HG03064 (cell line): ENCODE measurements at regions not wholly inside any gene's neighbourhood (a gene's known extent, or its start where the extent isn't known, plus 50 kb on each side); places are given as distances from the start of the nearest gene placed in this dataset.

Source experiments
- ATAC-seq: cut with Tn5 transposase; IDR thresholded peaks from one replicate; pipeline ENCODE4 v1.9.1; 2021; ENCODE audit warnings: low read depth; ENCODE audit not compliant: unreplicated experiment

DNA sequence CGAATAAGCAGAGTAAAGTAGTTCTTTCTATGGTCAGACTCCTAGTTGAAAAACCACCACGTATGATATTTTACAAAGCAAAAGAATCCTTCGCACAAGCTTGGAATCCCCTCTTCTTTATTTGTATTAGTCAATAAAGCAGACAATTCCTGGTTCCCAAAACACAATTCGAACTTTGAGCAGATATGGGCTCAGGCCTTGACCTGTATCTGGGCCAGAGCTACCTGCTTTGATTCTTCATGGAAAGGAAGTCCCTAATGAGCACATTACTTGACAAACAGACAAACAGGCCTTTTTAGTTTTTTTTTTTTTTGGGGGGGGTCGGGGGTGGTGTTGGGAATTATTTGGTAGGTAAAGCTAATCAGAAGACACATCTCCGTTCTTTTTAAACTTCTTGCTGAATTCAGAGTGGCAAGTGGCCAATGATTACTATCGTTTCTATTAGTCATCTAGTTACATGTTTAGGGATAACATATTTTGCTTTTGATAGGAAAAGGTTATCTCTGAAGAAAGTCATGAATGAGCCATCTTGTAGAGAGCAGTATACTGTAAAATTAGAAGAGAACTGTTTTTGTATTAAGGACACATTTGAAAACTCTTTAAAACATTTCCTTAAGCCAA is 116.6 kb upstream of the HMHB1 start:
- no peak for ATAC-seq

GRCh38 chr5:143694357-143694756 is 117.6 kb upstream of the HMHB1 start:
- no peak for ATAC-seq

DNA sequence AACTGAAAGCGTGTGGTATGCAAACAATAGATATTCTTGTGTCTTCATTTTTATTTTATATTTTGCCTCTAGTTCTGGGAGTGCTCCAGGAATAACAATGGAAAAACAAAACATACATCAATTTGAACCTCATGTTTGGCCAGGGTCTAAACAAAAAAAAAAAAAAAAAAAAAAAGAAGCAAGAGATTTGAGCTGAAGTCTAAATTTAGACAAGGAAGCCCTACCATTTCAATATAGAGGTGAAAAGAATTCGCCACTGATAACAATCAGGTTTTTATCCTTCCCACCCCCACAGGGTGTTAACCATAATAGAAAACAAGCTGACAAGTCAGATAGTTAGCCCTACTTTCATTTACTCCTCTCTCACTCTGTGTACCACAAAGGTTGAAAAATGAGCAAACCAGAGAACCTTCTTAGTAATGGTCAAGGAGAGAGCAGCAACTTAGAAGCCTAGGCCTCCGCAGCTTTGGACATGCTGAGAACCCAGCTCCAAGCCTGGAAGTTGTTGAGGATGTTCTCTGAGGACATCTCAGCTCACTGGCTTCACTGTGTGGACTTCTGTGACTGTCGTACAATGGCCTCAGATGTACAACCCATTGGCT is 118.2 kb upstream of the HMHB1 start:
- peak; percentile 87 for ATAC-seq

DNA sequence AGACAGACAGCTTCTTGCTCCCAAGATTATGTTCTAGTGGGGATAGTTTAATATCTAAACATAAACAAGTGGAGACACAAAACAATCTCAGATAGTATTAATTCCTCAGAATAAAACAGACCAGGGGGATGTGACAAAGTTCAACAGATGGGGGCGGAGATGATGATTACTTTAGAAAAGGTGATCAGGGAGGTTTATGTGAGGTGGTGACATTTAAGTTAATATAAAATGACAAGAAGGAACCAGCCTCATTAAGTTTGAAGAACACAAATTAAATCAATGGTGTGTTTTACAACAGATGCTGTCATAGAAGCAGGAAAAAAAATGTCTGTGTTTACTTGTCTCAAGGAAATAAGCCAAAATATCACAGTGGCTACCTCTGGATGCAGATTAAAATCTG is 119.6 kb upstream of the HMHB1 start:
- no peak for ATAC-seq

GRCh38 chr5:143691945-143692290 is 120.0 kb upstream of the HMHB1 start:
- no peak for ATAC-seq

DNA sequence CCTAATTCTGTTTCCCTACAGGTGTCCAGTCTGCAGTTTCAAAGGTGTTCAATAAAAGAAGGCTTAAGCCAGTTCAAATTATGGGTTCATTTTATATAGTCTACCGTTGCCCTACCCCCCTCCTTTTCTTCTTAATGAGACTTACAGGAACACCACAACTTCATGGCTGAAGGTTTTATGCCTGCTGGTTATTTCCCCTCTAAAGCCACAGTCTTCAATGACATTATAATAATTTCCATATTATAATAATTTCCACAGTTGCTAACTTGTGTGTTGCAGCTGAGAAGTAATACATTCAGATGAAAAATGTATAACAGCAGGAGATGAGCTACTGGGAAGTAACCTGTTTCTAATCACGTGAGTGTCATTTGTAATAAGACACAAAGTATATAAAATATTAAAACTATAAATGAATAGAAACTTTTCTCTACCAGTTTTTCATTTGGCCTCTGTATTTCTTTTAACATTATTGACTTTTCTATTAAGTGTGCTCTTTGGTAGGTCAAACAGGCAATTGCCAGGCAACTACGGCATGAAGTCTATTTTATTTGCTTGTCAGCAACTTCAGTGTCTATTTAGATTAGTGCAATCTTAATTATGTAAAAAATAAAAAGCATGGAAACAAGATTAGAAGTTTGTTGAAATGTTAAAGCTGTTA is 120.5 kb upstream of the HMHB1 start:
- ATAC-seq: no peak

GRCh38 chr5:143687604-143688003 is 124.4 kb upstream of the HMHB1 start:
- no peak for ATAC-seq

DNA sequence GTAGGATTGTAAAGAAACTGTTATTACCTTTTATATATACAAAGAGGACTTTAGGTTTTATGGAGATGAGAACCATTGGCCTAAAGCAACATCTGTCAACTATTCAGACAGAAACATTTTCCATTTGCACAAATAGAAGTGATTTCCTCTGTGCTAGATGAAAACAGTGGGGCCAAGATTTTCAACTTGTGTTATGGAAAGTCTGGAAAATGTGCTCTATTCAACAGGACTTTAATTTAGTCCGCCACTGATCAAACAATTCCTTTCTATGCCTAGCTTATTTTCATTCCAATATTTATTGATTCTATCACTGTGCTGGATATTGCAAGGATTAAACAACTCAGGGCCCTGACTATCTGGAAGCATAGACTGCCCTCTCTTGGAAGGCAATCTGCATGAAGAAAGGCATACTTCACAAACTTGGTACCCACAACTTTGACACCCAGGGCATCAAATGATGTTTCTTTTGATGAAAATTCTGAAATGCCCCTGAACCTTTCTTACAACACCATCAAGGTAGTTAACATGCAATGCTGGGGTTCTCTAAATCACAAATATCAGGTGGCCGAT is 126.6 kb upstream of the HMHB1 start:
- no peak for ATAC-seq

DNA sequence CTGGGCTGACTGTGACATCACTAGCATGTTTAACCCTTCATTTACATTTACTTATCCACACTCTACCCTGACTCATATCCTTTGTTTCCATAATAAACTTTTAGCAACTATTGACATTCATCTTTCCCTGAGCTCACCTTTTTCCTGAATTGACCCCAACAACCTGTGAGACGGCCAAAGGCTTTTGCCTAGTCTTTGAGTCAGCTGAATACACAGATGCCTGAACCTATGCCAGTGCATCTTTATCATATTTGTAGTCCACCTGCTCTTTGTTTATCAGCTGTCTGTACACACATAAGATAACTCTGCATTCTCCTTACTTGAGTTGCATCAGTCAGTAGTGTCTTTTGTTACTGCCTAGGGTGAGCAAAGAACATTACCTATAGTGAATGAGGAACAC is 128.5 kb upstream of the HMHB1 start:
- no peak for ATAC-seq

DNA sequence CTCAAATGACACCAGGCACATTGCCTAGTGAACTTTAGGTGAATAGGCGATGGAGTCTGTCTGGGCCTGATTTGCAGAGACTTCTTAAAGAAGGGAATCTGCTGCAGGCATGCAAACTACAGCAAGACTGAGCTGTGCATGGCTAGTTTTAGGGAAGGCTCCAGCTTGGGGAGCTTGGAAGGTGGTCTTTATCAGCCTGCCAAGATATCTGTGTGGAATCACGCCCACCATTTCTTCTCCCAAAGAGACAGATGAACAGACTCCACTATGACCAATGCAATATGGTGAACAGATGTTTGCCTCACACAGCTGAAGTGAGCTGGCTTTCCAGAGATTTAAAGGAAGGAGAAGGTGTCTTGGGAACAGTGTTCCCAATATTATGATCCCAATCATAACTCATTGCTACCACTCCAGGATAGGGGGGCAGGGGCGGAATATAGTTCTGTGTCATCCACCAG is 129.0 kb upstream of the HMHB1 start:
- no peak for ATAC-seq

- ATAC-seq: no peak
These were observed 129.6 kb upstream of the HMHB1 start for GRCh38 chr5:143682246-143682905.

DNA sequence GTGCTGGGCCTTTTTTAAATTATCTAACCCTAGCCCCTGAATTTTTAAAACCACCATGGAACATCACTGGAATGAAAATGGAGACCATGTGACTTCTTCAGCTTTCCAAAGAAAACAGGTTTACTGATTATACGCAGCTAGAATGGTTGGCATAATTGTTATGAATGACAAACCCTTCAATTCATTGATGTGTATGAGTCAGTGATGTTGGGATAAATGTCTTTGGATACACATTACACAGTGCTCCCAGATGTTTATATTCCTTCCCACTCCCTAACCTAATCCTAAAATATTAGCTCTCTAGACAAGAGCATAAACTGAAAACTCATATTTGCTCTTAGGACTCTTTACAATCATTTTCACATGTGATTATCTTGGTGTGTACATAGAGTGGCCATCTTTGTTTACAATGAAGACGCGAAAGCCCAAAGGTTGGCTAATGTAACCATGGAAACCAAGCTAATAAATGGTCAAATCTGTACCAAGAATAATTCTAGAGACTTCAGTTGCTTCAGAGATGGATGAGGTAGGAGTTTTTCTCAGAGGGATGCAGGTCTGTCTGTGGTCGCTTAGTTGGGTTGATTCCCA is 131.2 kb upstream of the HMHB1 start:
- ATAC-seq: no peak

- ATAC-seq: no peak
These were observed 132.2 kb upstream of the HMHB1 start for GRCh38 chr5:143679777-143680176.

- ATAC-seq: no peak
These were observed 133.6 kb upstream of the HMHB1 start for GRCh38 chr5:143678148-143678905.

DNA sequence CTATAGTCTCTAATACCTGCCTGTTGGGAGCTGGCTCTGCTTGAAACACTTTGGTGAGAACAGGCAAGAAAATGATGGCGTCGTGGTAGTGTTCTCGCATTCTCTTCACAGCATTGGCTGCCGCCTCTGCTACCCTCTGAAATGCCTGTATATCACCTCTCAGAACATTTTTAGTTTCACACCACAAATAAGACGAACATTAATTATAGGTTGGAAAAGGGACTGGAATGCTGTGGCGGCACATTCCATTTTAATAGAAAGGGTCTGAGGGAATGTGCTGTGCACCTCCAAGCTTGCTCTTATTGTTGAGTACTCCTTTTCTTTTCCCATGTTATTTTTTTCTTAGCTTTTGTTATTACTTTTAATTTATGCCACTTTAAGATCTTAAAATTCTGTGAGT is 134.6 kb upstream of the HMHB1 start:
- ATAC-seq: no peak

- no peak for ATAC-seq
These were observed 135.2 kb upstream of the HMHB1 start for GRCh38 chr5:143676802-143677201.

DNA sequence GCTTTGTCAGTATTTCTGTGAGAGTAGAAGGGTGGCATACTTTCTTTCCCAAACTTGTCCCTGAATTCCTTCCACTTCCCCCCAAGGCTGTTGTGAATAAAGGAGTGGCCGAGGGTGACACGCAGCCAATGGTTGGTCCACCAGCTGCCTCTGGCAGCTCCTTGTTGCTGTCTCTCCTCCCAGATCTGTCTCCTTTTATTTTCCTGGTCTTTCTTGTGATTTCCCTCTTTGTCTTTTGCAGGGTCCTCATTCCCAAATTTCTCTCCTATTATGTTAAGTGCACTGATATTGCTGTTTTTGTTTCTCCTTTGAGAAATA is 137.5 kb upstream of the HMHB1 start:
- ATAC-seq: no peak

DNA sequence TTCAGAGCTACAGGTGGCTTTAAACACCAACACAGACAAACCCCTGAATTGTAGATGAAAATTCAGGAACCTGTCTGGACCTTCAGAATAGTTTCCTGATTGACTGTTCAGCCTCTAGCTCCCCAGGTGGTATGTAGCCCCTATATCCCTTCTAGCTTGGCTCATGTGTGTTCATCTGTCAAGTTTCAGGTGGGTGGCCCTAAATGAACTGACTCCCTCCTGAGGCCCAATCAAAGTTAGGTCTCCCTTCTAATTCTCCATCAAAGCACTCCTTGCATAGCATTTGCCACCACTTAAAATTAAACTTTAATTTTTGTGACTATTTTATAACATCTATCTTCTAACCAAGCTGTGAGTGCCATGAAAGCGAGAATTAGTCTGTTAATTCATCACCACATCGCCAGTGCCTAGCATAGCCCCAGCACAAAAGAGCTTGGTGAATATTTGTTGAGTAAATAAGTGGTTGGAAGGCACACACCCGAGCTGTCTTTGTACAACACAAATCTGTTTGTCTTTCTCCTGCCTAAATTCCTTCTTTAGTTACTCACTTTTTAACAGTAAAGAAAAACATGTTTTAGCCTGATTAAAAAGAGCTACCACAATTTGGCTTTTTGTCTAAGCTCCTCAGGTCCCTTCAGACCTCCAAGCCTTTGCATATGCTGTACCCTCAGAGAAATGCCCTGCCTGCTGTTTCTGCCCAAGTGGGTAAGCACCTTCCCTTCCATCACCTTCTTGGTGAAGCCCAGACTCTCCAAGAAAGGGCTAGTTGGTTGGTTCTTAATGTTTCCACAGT is 138.1 kb upstream of the HMHB1 start:
- ATAC-seq: no peak

- no peak for ATAC-seq
These were observed 139.2 kb upstream of the HMHB1 start for GRCh38 chr5:143672806-143673205.
